ENCODE measurements at regions not wholly inside any gene's neighbourhood (a gene's known extent, or its start where the extent isn't known, plus 50 kb on each side); places are given as distances from the start of the nearest gene placed in this dataset.

DNA sequence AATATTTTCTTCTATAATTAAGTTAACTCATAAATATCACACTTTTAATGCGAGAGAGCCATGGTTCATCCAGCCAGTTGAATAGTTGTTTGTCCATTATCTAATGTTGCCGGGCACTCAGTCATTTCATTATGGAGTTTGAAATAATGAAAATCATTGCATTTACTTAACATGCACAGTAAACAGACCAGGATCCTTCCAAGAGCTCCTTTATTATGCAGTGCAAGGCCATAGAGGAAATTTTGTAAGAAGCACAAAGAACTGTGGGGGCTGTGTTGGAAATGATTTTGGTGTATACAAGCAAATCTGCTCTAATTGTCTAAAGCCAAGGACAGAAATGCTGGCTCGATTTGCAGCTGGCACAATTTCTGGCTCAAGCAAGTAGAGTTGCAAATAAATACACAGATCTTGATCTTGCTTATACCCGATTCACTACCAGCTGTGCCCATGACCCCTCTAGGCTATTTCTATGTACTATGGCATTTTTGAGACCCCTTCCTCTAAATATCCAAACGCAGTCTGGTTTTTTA, 400.3 kb upstream of the HNRNPA3 start:
- TF ChIP-seq, protein P1, sequence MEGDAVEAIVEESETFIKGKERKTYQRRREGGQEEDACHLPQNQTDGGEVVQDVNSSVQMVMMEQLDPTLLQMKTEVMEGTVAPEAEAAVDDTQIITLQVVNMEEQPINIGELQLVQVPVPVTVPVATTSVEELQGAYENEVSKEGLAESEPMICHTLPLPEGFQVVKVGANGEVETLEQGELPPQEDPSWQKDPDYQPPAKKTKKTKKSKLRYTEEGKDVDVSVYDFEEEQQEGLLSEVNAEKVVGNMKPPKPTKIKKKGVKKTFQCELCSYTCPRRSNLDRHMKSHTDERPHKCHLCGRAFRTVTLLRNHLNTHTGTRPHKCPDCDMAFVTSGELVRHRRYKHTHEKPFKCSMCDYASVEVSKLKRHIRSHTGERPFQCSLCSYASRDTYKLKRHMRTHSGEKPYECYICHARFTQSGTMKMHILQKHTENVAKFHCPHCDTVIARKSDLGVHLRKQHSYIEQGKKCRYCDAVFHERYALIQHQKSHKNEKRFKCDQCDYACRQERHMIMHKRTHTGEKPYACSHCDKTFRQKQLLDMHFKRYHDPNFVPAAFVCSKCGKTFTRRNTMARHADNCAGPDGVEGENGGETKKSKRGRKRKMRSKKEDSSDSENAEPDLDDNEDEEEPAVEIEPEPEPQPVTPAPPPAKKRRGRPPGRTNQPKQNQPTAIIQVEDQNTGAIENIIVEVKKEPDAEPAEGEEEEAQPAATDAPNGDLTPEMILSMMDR (IDR thresholded peaks at IDR 0.05; ENCODE audit: partially characterized antibody, unreplicated experiment): no peak
- Mint-ChIP-seq H3K4me3 (ENCODE audit: unreplicated experiment) (no peak overlapping the region), H3K27me3 (ENCODE audit: unreplicated experiment) (no peaks in the 10 kb centered on the region), H3K9me3 (ENCODE audit: unreplicated experiment) (peaks cover 1% of the 10 kb centered on the region), H3K27ac (ENCODE audit: unreplicated experiment) (no peak overlapping the region), H3K4me1 (ENCODE audit: low read depth, unreplicated experiment) (peaks cover 7% of the 10 kb centered on the region), H3K36me3 (ENCODE audit: unreplicated experiment) (no peaks in the 10 kb centered on the region)
- DNase-seq: no peak

DNA sequence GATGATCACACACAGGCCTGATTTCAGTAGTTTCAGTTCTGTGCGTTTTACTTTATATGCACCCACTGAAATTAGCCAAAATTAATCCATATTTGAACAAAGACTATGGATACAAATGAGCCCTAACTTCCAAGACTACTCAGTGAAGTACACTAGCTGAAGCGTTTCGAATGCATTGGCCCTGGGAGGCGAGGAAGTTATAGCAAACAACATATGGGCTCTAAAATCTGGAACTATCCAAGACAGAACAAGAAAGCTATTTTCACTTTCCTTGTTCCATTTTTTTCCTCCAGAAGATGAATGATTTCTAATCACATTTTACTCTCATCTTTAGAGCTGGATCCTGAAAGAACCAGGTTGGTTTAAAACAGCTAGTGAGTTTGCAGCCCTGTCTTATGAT, 399.4 kb upstream of the HNRNPA3 start:
- no peaks in the 10 kb centered on the region for H3K36me3 Mint-ChIP-seq (ENCODE audit: unreplicated experiment)
- TF ChIP-seq, protein P1 (IDR thresholded peaks at IDR 0.05; ENCODE audit: partially characterized antibody, unreplicated experiment): no peak
- DNase-seq: no peak
- peaks cover 7% of the 10 kb centered on the region for H3K4me1 Mint-ChIP-seq (ENCODE audit: low read depth, unreplicated experiment)
- peaks cover 1% of the 10 kb centered on the region for H3K9me3 Mint-ChIP-seq (ENCODE audit: unreplicated experiment)
- no peak overlapping the region for H3K27ac Mint-ChIP-seq (ENCODE audit: unreplicated experiment)
- no peak overlapping the region for H3K4me3 Mint-ChIP-seq (ENCODE audit: unreplicated experiment)
- H3K27me3 Mint-ChIP-seq (ENCODE audit: unreplicated experiment): no peaks in the 10 kb centered on the region

DNA sequence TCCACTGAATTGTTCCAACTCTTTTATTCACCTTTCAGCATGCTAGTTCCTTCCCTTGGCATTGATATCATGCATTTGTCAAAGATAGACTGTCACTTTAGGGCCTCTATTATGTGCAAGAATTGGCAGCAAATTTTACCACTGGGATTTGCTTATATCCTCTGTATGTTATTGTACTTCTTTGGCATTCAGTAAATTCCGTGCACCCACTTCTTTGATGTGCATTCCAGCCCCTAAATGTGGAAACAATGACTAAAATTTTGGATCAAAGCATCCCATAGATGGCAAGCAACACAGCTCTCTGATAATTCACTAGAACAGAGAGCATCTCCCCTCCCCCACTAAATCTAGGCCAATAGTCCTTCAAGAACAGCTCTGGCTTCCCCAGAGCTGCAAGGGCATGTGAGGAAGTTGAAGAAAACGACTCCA, 399.0 kb upstream of the HNRNPA3 start:
- no peak overlapping the region for H3K4me3 Mint-ChIP-seq (ENCODE audit: unreplicated experiment)
- peaks cover 9% of the 10 kb centered on the region for H3K4me1 Mint-ChIP-seq (ENCODE audit: low read depth, unreplicated experiment)
- no peak for DNase-seq
- no peaks in the 10 kb centered on the region for H3K27me3 Mint-ChIP-seq (ENCODE audit: unreplicated experiment)
- H3K36me3 Mint-ChIP-seq (ENCODE audit: unreplicated experiment): no peaks in the 10 kb centered on the region
- no peak overlapping the region for H3K27ac Mint-ChIP-seq (ENCODE audit: unreplicated experiment)
- TF ChIP-seq, protein P1 (IDR thresholded peaks at IDR 0.05; ENCODE audit: partially characterized antibody, unreplicated experiment): no peak
- peaks cover 1% of the 10 kb centered on the region for H3K9me3 Mint-ChIP-seq (ENCODE audit: unreplicated experiment)

DNA sequence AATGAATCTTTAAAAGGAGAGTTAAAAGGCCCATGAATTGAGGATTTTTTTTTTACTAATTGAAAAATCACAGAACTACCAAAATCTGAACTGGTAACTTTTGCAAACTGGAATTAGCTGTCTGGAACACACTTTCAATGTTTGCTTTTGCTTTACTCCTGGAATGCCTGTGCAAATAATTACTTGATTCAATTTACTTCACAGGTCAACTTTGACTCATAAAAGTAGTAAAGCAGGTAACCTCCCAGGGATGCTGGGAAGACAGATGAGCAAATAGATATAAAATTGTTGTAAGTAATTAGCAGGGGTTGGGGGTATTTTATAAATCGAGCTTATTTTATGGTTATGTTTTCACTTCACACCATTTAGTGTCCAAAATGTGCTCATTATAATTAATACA, 398.3 kb upstream of the HNRNPA3 start:
- no peak overlapping the region for H3K4me3 Mint-ChIP-seq (ENCODE audit: unreplicated experiment)
- peaks cover 1% of the 10 kb centered on the region for H3K27me3 Mint-ChIP-seq (ENCODE audit: unreplicated experiment)
- DNase-seq: no peak
- TF ChIP-seq, protein P1 (IDR thresholded peaks at IDR 0.05; ENCODE audit: partially characterized antibody, unreplicated experiment): no peak
- H3K27ac Mint-ChIP-seq (ENCODE audit: unreplicated experiment): no peak overlapping the region
- H3K36me3 Mint-ChIP-seq (ENCODE audit: unreplicated experiment): no peaks in the 10 kb centered on the region
- peaks cover 1% of the 10 kb centered on the region for H3K9me3 Mint-ChIP-seq (ENCODE audit: unreplicated experiment)
- H3K4me1 Mint-ChIP-seq (ENCODE audit: low read depth, unreplicated experiment): peaks cover 10% of the 10 kb centered on the region

DNA sequence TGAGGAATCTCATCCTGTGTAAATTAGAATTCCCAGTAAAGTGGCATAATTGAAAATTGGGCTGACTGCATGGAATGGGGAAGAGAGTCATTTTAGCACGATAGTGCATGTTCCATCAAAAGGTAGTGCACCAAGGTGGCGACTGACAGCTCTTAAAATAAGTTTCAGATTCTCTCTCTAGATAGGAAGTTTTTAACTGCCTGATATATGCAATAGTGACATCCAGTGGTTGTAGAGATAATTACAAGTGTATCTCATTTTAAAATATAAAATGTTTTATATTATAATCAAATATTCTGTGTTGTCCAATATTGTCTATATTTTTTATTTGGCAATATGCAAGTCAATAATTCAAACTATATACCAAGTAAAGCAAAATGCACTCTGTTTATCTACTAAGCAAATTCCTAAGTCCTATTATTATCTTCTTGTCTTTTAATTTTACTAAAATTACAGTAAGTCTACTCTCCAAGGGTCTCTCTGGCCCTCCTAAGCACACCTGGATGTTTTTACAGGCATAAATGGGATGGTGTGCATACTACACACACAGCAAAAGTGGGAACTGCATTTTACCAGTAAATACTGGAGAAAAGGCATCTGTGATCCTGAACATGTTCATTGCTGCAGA, 397.7 kb upstream of the HNRNPA3 start:
- peaks cover 10% of the 10 kb centered on the region for H3K4me1 Mint-ChIP-seq (ENCODE audit: low read depth, unreplicated experiment)
- peaks cover 1% of the 10 kb centered on the region for H3K9me3 Mint-ChIP-seq (ENCODE audit: unreplicated experiment)
- no peak for DNase-seq
- TF ChIP-seq, protein P1 (IDR thresholded peaks at IDR 0.05; ENCODE audit: partially characterized antibody, unreplicated experiment): peak; percentile 73
- peaks cover 1% of the 10 kb centered on the region for H3K27me3 Mint-ChIP-seq (ENCODE audit: unreplicated experiment)
- no peaks in the 10 kb centered on the region for H3K36me3 Mint-ChIP-seq (ENCODE audit: unreplicated experiment)
- no peak overlapping the region for H3K4me3 Mint-ChIP-seq (ENCODE audit: unreplicated experiment)
- H3K27ac Mint-ChIP-seq (ENCODE audit: unreplicated experiment): no peak overlapping the region
